SIG-M5 treated with dmso at 0.1 percent for 504 hours (cell line): ENCODE measurements at regions not wholly inside any gene's neighbourhood (a gene's known extent, or its start where the extent isn't known, plus 50 kb on each side); places are given as distances from the start of the nearest gene placed in this dataset.

Experiments used
- DNase-seq: peaks from one replicate; lab custom pipeline; 2025; ENCODE audit not compliant: unreplicated experiment; lab: John Stamatoyannopoulos, UW

DNA sequence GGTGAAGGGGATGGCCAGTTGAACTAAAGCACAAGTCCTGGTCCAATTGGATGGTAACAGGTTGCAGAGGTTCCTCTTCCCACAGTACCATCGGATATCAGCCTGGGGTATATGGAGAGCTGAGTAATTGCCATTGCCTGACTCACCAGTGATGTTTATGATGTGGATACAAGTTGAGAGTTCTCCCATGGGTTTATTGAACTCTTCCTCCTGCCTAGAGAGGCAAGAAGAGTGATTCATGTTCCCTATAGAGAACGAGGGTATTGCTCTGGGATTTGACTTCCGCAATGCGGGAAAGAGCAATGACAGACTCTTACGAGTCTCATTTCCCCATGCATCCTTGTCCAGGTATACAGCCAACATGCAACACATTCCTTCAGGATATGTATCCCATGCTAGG, 111.3 kb upstream of the PCDH9 start:
- DNase-seq: no peak

DNA sequence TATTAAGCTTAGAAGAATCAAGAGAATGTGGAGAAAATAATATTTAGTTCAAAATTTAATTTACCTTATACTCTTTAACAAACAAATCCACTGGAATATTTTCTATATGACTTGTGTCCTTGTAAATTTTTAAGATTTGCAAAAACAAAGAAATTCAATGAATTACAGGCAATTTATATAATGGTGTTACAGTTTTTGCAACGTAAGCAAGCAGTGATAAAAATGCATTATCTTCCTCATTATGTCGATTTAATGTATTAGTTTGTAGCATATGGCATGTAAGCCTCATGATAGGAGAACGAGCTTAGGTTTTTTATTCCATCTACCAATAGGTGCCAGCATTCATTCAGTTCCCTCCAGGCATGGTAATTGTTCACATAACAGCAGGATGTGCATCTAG, 100.0 kb upstream of the PCDH9 start:
- DNase-seq: no peak

DNA sequence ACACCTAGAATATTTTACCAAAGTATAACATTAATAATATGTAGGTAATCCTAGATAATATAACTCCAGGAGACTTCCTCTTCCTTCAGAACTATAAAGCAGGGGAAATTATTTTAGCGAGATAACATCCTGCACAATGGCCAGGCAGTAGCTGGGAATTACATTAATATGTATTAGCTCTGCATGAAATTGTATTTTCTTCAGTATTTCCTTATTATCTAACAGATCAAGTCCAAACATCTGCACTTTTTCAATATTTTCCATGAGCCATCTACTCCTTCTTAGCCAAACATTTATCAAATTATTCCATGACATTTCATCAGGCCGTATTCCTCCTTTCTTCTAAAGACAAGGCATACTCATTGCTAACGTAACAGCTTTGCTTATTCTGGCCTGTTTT, 98.8 kb upstream of the PCDH9 start:
- DNase-seq: no peak

DNA sequence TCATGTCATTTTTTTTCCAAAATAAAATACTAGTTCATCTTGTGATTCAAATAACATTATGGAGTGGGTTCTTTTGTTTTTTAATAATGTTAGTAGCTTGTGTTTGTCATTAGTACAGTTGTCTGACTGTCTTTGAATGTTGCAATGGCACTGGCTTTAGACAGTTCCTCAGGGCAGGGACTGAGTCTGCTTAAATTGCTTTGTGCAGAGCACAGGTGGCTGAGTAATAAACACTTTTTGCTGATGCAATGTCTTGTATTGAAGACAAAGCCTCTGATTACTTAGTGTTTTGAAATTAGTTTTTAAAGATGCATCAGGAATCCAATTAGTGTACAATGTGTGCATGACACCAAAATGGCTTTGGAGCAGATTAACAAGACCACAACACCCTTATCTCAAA, 88.7 kb upstream of the PCDH9 start:
- DNase-seq: no peak

DNA sequence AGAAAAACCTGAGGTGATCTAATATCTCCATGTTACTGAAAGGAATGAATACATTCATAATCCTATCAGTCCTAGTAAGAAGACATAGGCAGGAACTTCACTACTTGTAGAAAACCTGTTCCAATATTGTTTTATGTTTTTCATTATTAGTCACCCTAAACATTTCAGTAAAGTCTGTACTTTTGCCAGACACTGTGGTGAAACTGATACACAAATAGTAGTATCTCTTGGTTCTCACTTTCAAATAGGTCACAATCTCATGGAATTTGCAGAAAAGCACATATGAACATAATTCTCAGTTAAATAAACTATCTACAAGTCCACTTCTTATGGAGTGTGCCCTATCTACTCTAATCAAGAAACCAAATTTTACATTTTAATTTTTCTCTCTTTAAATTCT, 88.3 kb upstream of the PCDH9 start:
- DNase-seq: no peak

DNA sequence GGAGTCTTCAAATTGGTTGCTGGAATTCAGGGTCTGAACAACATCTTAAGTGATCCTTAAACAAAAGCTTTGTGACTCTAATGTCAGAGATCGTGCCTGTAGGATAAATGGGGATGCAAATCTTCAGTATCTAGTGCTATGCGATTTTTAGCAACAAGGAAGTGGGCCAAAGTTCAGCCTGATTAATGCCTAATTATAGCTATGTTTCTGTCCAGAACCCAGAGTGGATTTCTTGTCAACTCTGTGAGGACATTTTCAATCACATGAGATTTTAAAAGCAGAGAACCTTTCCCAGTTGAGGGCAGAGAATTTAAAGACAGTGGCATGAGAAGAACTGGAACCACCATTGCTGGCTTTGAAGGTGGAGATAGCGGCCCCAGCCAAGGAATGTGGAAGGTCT, 84.3 kb upstream of the PCDH9 start:
- DNase-seq: no peak

DNA sequence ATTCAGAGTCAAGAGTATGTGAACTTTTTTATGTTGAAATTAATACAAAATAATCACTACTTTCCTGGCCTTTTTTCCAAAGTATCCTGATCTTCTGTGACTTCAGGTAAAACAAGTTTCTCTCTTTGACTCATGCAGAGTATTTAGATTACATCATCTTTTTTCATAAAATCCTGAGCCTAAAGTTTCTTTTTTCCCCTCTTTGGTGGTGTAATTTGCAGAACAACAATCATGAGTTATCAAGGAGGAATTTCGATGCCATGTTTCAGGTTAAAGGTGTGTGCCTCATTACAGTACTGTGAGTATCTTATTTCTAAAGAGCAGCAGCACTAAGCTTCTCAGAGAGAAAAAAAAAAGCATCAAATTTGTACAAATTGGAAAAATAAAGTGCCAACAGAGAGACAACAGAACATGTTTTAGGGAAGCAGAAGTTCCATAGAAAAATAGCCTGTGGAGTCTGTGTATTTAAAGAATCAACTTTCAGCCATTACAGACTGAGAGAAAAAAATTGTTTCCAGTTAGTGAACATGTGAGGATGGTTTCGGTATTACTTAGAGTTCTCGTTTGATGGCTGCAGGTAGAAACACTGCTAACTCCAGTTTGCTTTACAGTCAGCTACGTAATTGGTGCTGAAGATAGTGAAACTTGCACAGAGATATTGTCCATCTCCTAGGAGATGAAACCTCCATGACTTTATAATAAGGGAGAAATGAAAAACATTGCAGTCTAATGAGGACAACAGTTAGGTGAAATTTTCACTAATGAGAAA, 78.1 kb upstream of the PCDH9 start:
- DNase-seq: no peak

DNA sequence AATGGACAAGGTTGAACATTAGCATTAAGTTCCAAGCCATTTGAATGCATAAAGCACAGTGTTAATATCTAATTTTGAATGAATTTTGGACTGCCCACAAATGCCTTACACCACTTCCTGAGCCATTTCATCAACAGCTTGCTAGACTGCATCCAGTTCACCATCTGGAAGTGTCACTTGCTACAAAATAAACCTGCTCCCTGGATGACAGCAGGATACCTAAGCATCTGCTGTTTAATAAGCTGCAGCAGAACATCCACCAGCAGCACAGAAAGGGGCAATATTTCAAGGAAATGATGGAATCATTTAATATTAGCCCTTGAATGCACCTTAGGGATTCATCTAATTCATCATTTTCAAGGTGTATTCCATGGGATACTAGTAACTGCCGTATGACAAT, 76.6 kb upstream of the PCDH9 start:
- no peak for DNase-seq

DNA sequence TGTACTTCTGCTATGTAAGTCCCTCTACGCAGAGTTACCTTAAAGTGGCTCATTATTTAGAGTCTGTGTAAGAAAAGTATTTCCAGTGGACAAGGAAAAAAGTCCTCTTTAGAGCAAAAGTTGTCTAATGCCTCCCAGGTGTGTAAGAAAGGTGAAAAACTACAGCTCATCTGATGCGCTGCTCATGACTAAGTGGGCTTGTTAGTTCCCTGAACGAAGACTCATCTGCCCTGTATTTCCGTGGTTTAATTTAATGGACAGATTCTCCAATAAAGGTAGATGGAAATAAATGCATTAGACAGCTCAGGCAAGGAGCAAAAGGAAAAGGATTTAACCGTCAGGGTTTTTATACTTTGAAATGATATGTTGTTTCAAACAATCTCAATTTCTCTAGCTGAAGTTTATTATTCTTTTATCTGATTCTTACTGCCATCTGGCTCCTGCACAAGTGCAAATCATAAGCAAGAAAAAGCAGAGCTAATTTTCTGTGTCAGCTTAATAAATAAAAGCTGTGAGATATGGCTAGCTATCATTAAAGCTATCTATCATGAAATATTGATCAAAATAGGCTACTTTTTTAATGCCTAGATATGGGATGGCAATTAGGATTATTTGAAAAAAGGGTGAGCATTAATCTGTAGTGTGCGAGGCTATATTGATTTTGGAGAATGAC, 73.7 kb upstream of the PCDH9 start:
- DNase-seq: no peak

DNA sequence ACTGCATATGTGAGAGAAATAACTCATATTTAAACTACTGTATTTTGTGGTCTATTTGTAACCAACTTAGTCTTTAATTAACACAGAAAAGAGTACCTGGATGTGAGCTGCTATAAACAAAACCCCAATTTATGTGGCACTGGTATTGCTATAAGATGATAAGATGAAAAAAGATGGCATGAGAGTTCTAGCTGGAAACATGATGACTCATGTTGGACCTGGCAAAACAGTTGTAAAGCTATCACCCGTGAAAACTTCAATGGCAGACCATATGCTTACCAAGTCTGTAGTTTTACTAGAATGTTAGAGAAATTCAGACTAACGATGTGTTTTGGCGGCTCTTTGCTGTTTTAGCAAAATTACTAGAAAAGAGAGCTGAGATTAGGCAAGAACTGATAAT, 69.6 kb upstream of the PCDH9 start:
- DNase-seq: no peak

DNA sequence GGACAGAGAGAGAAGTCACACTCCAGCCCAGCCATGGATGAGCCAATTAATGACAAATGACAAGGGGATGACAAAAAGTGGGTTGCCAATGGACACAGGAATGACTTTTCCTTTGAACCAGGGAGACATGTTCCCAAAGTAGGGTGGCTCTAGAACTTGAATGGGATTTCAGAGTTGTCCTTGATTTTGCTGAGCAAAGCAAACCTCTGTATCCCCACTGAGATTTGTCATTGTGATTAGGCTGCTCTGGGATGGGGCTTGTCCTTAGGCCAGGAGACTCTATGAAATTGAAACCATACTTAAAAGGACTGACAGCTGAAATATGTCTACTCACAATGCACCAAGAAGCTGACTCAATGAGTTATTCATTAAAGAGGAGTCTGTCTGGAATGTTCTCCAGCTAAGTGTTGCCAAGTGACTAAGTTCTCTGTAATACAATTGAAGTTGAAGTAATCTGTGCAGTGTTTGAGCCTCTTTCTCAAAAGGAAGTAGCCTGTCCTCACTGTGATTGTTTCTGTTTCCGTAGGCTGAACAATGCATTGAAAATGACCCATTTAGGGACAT, 69.0 kb upstream of the PCDH9 start:
- DNase-seq: no peak

DNA sequence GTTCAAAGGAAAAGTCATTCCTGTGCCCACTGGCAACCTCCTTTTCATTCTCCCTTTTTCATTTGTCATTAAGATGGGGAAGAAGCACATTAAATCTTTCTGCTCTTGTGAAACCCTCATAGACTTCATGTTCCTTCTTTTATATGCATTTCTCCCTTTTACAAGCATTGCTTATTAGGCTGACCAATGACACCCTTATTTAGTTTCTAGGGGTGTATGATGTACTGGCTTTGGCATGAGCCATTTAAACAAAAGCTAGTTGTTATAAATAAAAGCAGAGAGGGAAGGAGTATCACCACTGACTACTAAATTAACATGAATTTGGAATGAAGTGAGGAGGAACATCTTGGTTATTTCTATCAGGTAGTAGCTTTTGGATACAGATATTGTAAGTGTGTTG, 68.2 kb upstream of the PCDH9 start:
- no peak for DNase-seq

DNA sequence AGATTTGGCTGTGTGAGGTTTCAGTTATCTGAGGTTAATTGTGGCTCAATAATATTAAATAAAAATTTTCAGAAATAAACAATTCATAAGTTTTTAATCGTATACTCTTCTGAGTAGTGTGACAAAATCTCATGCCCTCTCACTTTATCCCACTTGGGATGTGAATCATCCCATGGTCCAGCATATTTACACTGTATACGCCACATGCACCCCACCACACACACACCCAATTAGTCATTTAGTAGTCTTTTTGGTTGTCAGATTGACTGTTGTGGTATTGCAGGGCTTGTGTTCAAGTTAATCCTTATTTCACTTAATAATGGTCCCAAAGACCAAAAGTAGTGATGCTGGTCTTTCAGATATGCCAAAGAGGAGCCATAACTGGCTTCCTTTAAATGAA, 66.4 kb upstream of the PCDH9 start:
- DNase-seq: no peak

DNA sequence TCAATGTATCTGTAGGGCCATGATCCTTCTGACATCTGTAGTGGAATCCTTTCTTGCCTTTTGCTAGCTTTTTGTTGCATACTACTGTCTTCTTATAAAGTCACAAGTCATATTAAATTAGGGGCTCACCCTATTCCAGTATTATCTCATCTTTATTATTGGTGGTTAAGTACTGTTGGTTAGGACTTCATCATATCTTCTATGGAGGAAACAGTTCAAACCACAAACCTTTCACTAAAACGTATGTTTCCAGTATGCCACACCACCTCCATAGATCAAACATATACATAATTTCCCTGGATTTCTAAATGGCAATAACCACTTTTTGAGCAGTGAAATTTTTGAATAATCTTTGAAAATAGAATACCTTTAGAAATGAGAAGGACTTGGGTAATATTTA, 62.8 kb upstream of the PCDH9 start:
- DNase-seq: no peak

DNA sequence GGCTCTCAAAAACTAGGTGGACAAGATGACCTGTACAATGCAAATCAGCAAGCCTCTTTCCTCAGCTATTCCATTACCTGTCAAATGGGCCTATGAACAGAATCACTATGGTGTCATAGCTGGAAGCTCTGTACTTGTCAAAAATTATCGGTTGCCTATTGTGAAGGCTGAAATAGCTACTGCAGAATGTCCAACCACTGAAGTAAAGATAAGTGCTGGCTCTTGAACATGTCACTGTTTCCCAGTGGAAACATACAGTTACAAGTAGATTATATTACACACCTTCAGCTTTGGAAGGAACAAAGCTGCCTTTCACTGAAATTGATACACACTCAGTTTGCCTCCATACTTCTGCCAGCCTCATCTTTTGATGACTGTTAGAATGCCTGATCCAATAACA, 55.5 kb upstream of the PCDH9 start:
- DNase-seq: no peak

DNA sequence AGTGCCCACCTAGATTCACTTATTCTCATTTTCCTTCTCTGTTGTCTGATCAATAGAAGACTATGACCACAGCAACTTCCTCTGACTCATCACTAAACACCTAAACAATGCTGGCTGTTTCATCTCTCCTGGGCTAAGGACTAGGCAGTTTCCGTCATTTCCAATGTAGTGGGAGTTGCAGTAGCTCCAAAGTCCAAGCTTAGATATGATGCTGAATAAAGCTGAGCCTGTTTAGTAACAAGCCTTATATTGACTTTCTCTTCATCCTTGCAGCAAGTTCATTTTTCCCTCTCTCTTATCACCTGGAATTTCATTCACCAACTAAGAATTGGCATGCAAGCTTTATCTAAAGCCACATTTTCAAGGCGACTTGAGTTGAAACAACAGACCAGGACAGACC, 53.5 kb upstream of the PCDH9 start:
- DNase-seq: no peak

DNA sequence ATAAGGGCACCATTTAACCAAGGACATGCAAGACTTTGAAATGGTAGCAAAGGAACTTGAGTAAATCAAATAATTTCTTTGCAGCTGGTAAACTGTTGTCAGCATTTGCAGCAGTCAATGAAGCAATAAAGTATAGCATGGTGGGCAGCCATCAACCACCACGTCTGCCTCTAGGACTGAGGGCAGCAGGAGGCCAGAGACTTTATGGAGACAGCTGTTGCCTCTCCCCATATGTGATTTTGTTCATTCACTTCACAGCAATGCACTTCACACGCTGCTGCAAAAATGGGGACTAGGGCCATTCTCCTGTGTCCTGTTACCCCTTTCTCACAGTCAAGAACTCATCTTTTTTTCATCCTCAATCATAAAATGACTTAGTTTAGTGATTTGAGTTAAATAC, 51.3 kb upstream of the PCDH9 start:
- no peak for DNase-seq
